Stomach (tissue), 4 donors: ENCODE measurements at regions not wholly inside any gene's neighbourhood (a gene's known extent, or its start where the extent isn't known, plus 50 kb on each side); places are given as distances from the start of the nearest gene placed in this dataset.
"Not testable (repeated sequence)": the region's sequence is repeated elsewhere in the genome, so short reads cannot be mapped to it uniquely, and the experiment has no call there.

ENCODE experiments used
- CTCF ChIP-seq, 7 experiments: fragments of 450-650 bp in 4 of 7; fragments of 200-600 bp in 3 of 7; sonication (generic) in 3 of 7; IDR thresholded peaks; one replicate each; pipeline ENCODE4 v1.5.1; 2016 to 2019; ENCODE audit warnings: antibody characterized with exemption in 7 of 7, control low read depth in 2 of 7, mild to moderate bottlenecking in 1 of 7
- EP300 ChIP-seq: sonication (generic); formaldehyde crosslinking; IDR thresholded peaks from one replicate; pipeline ENCODE4 v1.6.1; 2017; ENCODE audit warnings: antibody characterized with exemption
- POLR2A ChIP-seq, 4 donors: fragments of 450-650 bp; IDR thresholded peaks; one replicate each; pipeline ENCODE4 v1.6.1; 2016; ENCODE audit warnings: antibody characterized with exemption in 4 of 4, control low read depth in 2 of 4, mild to moderate bottlenecking in 1 of 4, moderate library complexity in 1 of 4
- POLR2AphosphoS5 ChIP-seq, 3 donors: sonication (generic); formaldehyde crosslinking; IDR thresholded peaks; one replicate each; pipeline ENCODE4 v1.6.1; 2016; ENCODE audit warnings: antibody characterized with exemption in 3 of 3

DNA sequence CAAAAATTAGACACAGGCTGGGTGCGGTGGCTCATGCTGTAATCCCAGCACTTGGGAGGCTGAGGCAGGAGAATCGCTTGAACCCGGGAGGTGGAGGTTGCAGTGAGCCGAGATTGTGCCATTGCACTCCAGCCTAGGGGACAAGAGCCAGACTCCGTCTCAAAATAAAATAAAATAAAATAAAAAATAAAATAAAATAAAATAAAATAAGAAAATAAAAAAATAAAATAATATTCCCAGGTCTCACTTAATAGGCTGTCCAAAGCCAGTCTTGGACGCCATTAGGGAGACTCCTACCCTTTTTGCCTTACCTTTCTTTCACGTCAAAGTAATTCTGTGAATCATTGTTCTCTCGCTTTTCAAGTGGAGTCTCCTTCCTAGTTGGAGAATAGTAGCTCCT is 172.3 kb downstream of the OR2B2 start:
- TF ChIP-seq POLR2AphosphoS5 (IDR thresholded peaks at IDR 0.05); CTCF (IDR thresholded peaks at IDR 0.05); POLR2A (IDR thresholded peaks at IDR 0.05); EP300: not testable (repeated sequence)
